ENCODE measurements at regions not wholly inside any gene's neighbourhood (a gene's known extent, or its start where the extent isn't known, plus 50 kb on each side); places are given as distances from the start of the nearest gene placed in this dataset.

GRCh38 chr9:16328349-16328748, 542.1 kb downstream of the BNC2 start:
- TF ChIP-seq CTCF (IDR thresholded peaks at IDR 0.05; ENCODE audit: unreplicated experiment): no peak

GRCh38 chr9:16329671-16330113, 540.8 kb downstream of the BNC2 start:
- Mint-ChIP-seq H3K4me1 (ENCODE audit: unreplicated experiment) (no peaks in the 10 kb centered on the region), H3K9me3 (ENCODE audit: unreplicated experiment) (peaks cover 6% of the 10 kb centered on the region), H3K27ac (ENCODE audit: unreplicated experiment) (no peak overlapping the region), H3K4me3 (ENCODE audit: unreplicated experiment) (no peak overlapping the region), H3K36me3 (ENCODE audit: low read depth, unreplicated experiment) (peaks cover 5% of the 10 kb centered on the region), H3K27me3 (ENCODE audit: unreplicated experiment) (peaks cover 16% of the 10 kb centered on the region)
- DNase-seq (ENCODE audit: low spot score): no peak
- no peak for TF ChIP-seq CTCF (IDR thresholded peaks at IDR 0.05; ENCODE audit: unreplicated experiment)

More at GRCh38 chr9:16328349-16328748, 542.1 kb downstream of the BNC2 start:
- DNase-seq (ENCODE audit: low spot score): no peak
- Mint-ChIP-seq H3K9me3 (ENCODE audit: unreplicated experiment) (peaks cover 6% of the 10 kb centered on the region), H3K4me3 (ENCODE audit: unreplicated experiment) (no peak overlapping the region), H3K27me3 (ENCODE audit: unreplicated experiment) (peaks cover 18% of the 10 kb centered on the region), H3K4me1 (ENCODE audit: unreplicated experiment) (no peaks in the 10 kb centered on the region), H3K36me3 (ENCODE audit: low read depth, unreplicated experiment) (peaks cover 5% of the 10 kb centered on the region), H3K27ac (ENCODE audit: unreplicated experiment) (no peak overlapping the region)

GRCh38 chr9:16331031-16331430, 539.4 kb downstream of the BNC2 start:
- H3K4me1 Mint-ChIP-seq (ENCODE audit: unreplicated experiment): no peaks in the 10 kb centered on the region
- TF ChIP-seq CTCF (IDR thresholded peaks at IDR 0.05; ENCODE audit: unreplicated experiment): no peak
- peaks cover 6% of the 10 kb centered on the region for H3K9me3 Mint-ChIP-seq (ENCODE audit: unreplicated experiment)
- DNase-seq (ENCODE audit: low spot score): no peak
- no peak overlapping the region for H3K27ac Mint-ChIP-seq (ENCODE audit: unreplicated experiment)
- H3K36me3 Mint-ChIP-seq (ENCODE audit: low read depth, unreplicated experiment): peaks cover 5% of the 10 kb centered on the region
- no peak overlapping the region for H3K4me3 Mint-ChIP-seq (ENCODE audit: unreplicated experiment)
- H3K27me3 Mint-ChIP-seq (ENCODE audit: unreplicated experiment): peaks cover 16% of the 10 kb centered on the region

GRCh38 chr9:16331527-16331926, 538.9 kb downstream of the BNC2 start:
- Mint-ChIP-seq H3K4me3 (ENCODE audit: unreplicated experiment) (no peak overlapping the region), H3K27ac (ENCODE audit: unreplicated experiment) (no peak overlapping the region), H3K36me3 (ENCODE audit: low read depth, unreplicated experiment) (peaks cover 5% of the 10 kb centered on the region), H3K4me1 (ENCODE audit: unreplicated experiment) (no peaks in the 10 kb centered on the region), H3K9me3 (ENCODE audit: unreplicated experiment) (peaks cover 6% of the 10 kb centered on the region), H3K27me3 (ENCODE audit: unreplicated experiment) (peaks cover 15% of the 10 kb centered on the region)
- DNase-seq (ENCODE audit: low spot score): no peak
- no peak for TF ChIP-seq CTCF (IDR thresholded peaks at IDR 0.05; ENCODE audit: unreplicated experiment)

- peaks cover 5% of the 10 kb centered on the region for H3K36me3 Mint-ChIP-seq (ENCODE audit: low read depth, unreplicated experiment)
- H3K27me3 Mint-ChIP-seq (ENCODE audit: unreplicated experiment): peaks cover 7% of the 10 kb centered on the region
- H3K4me1 Mint-ChIP-seq (ENCODE audit: unreplicated experiment): no peaks in the 10 kb centered on the region
- H3K9me3 Mint-ChIP-seq (ENCODE audit: unreplicated experiment): peaks cover 6% of the 10 kb centered on the region
- H3K4me3 Mint-ChIP-seq (ENCODE audit: unreplicated experiment): no peak overlapping the region
- H3K27ac Mint-ChIP-seq (ENCODE audit: unreplicated experiment): no peak overlapping the region
- DNase-seq (ENCODE audit: low spot score): no peak
- no peak for TF ChIP-seq CTCF (IDR thresholded peaks at IDR 0.05; ENCODE audit: unreplicated experiment)
Measured at GRCh38 chr9:16333691-16334090, 536.8 kb downstream of the BNC2 start.

All from endothelial cell (in vitro differentiated cells).